Body of pancreas (tissue), 4 donors: ENCODE measurements at regions not wholly inside any gene's neighbourhood (a gene's known extent, or its start where the extent isn't known, plus 50 kb on each side); places are given as distances from the start of the nearest gene placed in this dataset.

Experiments
- ATAC-seq: fragments of 150-250 bp; one replicate; pipeline ENCODE4 v1.9.1; 2016
- DNase-seq, 4 donors: peaks; one replicate each; pipeline ENCODE4 v3.0.0-alpha.2; 2019
- H3K27ac ChIP-seq, 4 donors: fragments of 200-600 bp; sonication (generic); 1 replicate in 3 of 4; 2 replicates in 1 of 4; pipeline versions ENCODE4 v1.5.1 to v1.6.1; 2016 to 2019; ENCODE audit warnings: mild to moderate bottlenecking in 1 of 4, mixed read lengths in 1 of 4, moderate library complexity in 1 of 4
- H3K27me3 ChIP-seq, 2 donors: fragments of 200-600 bp; sonication (generic); one replicate each; pipeline ENCODE4 v1.6.0; 2016; ENCODE audit warnings: mild to moderate bottlenecking in 1 of 2
- H3K36me3 ChIP-seq, 2 donors: fragments of 200-600 bp; sonication (generic); replicated peaks in 1 of 2; 2 replicates each; pipeline ENCODE4 v1.5.1; 2016; ENCODE audit warnings: low read depth in 2 of 2; ENCODE audit not compliant: insufficient read depth in 1 of 2
- H3K4me1 ChIP-seq: fragments of 200-600 bp; sonication (generic); one replicate; pipeline ENCODE4 v1.6.0; 2016
- H3K4me3 ChIP-seq, 2 donors: fragments of 200-600 bp; sonication (generic); 1 replicate in 1 of 2; 2 replicates in 1 of 2; pipeline ENCODE4 v1.5.1; 2016 to 2019
- H3K9me3 ChIP-seq, 3 donors: fragments of 200-600 bp; sonication (generic); 1 replicate in 2 of 3; 2 replicates in 1 of 3; pipeline ENCODE4 v1.5.1; 2016
- POLR2A ChIP-seq, 3 donors: fragments of 450-650 bp; IDR thresholded peaks; one replicate each; pipeline ENCODE4 v1.6.1; 2016; ENCODE audit warnings: antibody characterized with exemption in 3 of 3, mild to moderate bottlenecking in 2 of 3
- WGBS, 2 donors: methylation state at CpG; one replicate each; pipeline ENCODE4 v1.1.5; 2017; 5-methylcytosine and 5-hydroxymethylcytosine counted together
- intact Hi-C: fragments of 100-400 bp; cut with DNase I; formaldehyde crosslinking; loops from one replicate; pipeline ENCODE4 v1.15.1; 2023
- TF ChIP-seq, protein P1 (sequence below), 7 experiments: fragments of 450-650 bp in 4 of 7; fragments of 200-600 bp in 3 of 7; sonication (generic) in 3 of 7; IDR thresholded peaks; one replicate each; pipeline ENCODE4 v1.5.1; 2016 to 2019; ENCODE audit warnings: antibody characterized with exemption in 7 of 7

DNA sequence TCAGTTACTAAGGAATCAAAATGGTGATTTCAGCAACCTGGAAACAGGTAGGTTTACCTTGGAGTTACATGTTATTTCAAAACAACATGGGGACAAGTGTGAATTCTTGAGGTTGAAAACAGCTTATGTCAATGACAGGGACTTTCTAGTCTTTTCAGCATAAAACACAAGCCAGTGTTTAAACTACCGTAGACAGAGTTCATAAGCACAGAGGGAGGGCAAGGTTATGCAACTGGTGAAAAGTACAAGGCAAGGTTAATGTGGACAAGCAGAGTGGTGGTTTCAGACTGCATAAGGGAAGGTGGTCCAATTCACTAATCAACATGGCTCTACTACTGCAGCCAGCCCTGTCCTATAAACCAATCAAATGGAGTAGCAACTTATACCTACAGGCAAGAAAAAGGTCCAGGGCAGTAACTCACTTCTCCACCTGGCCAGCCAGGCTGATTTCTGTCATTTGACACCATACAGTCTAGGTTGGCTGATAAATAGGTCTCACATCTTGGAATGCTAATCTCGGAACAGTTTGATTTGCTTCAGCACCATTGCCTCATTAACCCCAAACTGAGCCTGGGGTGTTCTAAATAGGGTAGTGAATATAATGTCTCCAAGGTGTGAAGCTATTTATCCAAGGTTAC is 250.3 kb upstream of the PROX1 start:
- DNase-seq, result peak in 1 of 4 donors; percentile 9
- H3K9me3 ChIP-seq, result no peaks in the 10 kb centered on the region
- H3K36me3 ChIP-seq, result no peaks in the 10 kb centered on the region
- H3K27ac ChIP-seq, result no peak overlapping the region
- H3K27me3 ChIP-seq, result no peaks in the 10 kb centered on the region
- intact Hi-C loops, result no loop called here
- peaks cover 27% of the 10 kb centered on the region for H3K4me1 ChIP-seq
- TF ChIP-seq, protein P1, sequence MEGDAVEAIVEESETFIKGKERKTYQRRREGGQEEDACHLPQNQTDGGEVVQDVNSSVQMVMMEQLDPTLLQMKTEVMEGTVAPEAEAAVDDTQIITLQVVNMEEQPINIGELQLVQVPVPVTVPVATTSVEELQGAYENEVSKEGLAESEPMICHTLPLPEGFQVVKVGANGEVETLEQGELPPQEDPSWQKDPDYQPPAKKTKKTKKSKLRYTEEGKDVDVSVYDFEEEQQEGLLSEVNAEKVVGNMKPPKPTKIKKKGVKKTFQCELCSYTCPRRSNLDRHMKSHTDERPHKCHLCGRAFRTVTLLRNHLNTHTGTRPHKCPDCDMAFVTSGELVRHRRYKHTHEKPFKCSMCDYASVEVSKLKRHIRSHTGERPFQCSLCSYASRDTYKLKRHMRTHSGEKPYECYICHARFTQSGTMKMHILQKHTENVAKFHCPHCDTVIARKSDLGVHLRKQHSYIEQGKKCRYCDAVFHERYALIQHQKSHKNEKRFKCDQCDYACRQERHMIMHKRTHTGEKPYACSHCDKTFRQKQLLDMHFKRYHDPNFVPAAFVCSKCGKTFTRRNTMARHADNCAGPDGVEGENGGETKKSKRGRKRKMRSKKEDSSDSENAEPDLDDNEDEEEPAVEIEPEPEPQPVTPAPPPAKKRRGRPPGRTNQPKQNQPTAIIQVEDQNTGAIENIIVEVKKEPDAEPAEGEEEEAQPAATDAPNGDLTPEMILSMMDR (IDR thresholded peaks at IDR 0.05), result no peak
- TF ChIP-seq POLR2A (IDR thresholded peaks at IDR 0.05), result no peak
- ATAC-seq, result no peak
- no peak overlapping the region for H3K4me3 ChIP-seq
- WGBS, 2 donors, result 17 to 29% methylated on average over 2 of the region's 2 CpGs

DNA sequence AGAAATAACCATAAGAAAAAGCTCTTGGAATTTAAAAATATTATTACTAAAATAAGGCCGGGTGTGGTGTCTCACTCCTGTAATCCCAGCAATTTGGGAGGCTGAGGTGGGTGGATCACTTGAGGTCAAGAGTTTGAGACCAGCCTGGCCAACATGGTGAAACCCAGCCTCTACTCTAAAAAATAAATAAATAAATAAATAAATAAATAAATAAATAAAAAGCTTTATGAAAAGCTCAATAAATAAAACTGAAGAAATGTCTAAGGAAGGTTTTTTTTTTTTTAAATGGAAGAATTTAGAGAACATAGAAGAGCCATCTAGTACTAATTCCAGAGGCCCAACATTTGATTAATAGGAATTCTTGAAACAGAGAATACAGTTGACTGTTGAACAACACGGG is 249.1 kb upstream of the PROX1 start:
- H3K4me3 ChIP-seq, result no peak overlapping the region
- H3K27me3 ChIP-seq, result no peaks in the 10 kb centered on the region
- no peak for ATAC-seq
- 86 to 88% methylated on average over 2 of the region's 2 CpGs for WGBS, 2 donors
- no peak for DNase-seq
- no peaks in the 10 kb centered on the region for H3K36me3 ChIP-seq
- peaks cover 20% of the 10 kb centered on the region for H3K4me1 ChIP-seq
- intact Hi-C loops, result no loop called here
- no peak overlapping the region for H3K27ac ChIP-seq
- TF ChIP-seq POLR2A (IDR thresholded peaks at IDR 0.05), result no peak
- TF ChIP-seq, protein P1 (IDR thresholded peaks at IDR 0.05), result no peak
- no peaks in the 10 kb centered on the region for H3K9me3 ChIP-seq

DNA sequence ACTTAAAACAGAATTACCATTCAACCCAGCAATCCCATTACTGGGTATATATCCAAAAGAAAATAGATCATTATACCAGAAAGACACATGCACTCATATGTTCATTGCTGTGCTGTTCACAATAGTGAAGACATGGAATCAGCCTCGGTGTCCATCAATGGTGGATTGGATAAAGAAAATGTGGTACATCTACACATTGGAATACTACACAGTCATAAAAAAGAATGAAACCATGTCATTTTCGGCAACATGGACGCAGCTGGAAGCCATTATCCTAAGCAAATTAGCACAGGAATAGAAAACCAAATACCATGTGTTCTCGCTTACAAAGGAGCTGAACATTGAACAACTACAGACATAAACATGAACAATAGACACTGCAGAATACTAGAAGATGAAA is 244.8 kb upstream of the PROX1 start:
- no peaks in the 10 kb centered on the region for H3K27me3 ChIP-seq
- DNase-seq (no peak), ATAC-seq (no peak)
- no peak overlapping the region for H3K4me3 ChIP-seq
- H3K4me1 ChIP-seq, result no peaks in the 10 kb centered on the region
- 70 to 73% methylated on average over 4 of the region's 4 CpGs for WGBS, 2 donors
- no peaks in the 10 kb centered on the region for H3K36me3 ChIP-seq
- H3K27ac ChIP-seq, result no peak overlapping the region
- no peak for TF ChIP-seq POLR2A (IDR thresholded peaks at IDR 0.05)
- TF ChIP-seq, protein P1 (IDR thresholded peaks at IDR 0.05), result no peak
- no peaks in the 10 kb centered on the region for H3K9me3 ChIP-seq
- intact Hi-C loops, result no loop called here

DNA sequence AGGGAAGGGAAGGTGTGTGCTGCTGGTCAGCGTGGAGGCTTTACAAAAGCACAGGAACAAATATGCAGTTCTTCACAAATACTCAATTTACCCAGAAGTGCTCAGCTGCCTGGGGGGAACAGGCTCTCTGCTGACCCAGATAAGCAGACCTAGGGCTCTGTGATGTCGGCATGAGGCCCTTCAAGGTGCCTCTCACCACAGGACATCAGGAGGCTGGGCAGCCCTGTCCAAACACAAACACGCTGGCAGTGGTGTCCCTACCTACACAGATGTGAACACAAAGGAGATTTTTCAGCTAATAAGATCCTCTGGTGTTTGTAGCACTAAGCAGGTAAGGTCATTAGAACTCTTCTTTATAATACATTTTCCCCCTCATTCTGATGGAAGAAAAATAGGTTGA is 243.0 kb upstream of the PROX1 start:
- intact Hi-C loops, result no loop called here
- Histone ChIP-seq H3K27me3 (no peaks in the 10 kb centered on the region), H3K36me3 (no peaks in the 10 kb centered on the region), H3K4me1 (peaks cover 3% of the 10 kb centered on the region), H3K27ac (no peak overlapping the region), H3K9me3 (no peaks in the 10 kb centered on the region), H3K4me3 (no peak overlapping the region)
- DNase-seq, result no peak
- no peak for ATAC-seq
- 71 to 85% methylated on average over 3 of the region's 3 CpGs for WGBS, 2 donors
- TF ChIP-seq POLR2A (IDR thresholded peaks at IDR 0.05), result no peak
- TF ChIP-seq, protein P1 (IDR thresholded peaks at IDR 0.05), result no peak

DNA sequence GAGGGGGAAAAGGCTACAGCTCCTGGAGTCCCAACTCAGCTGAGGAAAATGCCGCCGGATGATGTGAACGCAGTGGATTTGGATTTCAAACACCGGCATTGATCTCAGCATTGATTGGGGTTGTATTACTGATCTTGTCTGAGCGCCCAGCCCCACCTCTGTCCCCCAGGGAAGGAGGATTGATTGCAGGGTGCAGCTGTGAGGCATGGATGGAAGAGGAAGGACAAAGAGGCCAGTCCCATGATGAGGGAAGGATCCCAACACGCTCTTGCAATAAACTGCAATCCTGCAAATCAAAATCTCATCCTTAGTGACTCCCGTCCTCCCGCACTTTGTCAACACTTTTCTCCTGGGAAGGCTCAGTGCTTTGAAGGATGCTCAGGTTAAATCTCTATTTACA is 242.3 kb upstream of the PROX1 start:
- Histone ChIP-seq H3K4me3 (no peak overlapping the region), H3K36me3 (no peaks in the 10 kb centered on the region), H3K27me3 (no peaks in the 10 kb centered on the region), H3K27ac (no peak overlapping the region), H3K9me3 (no peaks in the 10 kb centered on the region), H3K4me1 (peaks cover 9% of the 10 kb centered on the region)
- 81 to 91% methylated on average over 8 of the region's 8 CpGs for WGBS, 2 donors
- DNase-seq, result no peak
- intact Hi-C loops, result no loop called here
- ATAC-seq, result no peak
- no peak for TF ChIP-seq POLR2A (IDR thresholded peaks at IDR 0.05)
- TF ChIP-seq, protein P1 (IDR thresholded peaks at IDR 0.05), result no peak
